ENCODE measurements at regions not wholly inside any gene's neighbourhood (a gene's known extent, or its start where the extent isn't known, plus 50 kb on each side); places are given as distances from the start of the nearest gene placed in this dataset.

DNA sequence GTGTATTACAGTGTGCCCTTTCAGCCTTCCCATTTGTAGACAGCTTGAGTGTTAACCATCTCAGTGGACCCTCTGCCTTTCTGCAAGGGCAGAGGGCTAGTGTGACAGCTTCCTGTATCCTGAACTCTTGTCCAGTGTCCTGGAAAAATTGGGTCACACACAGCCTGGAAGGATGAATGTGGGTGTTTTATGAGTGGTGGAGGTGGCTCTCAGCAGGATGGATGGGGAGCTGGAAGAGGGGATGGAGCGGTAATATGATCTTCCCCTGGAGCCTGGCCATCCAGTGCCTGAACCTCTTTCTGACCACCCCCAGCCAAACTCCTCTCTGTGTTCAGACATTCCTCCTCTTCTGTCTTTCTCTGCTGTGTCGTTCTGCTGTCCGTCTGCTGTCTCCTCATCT is 113.0 kb downstream of the KIF4B start:
- Mint-ChIP-seq H3K27ac (ENCODE audit: unreplicated experiment) (no peak overlapping the region), H3K27me3 (ENCODE audit: unreplicated experiment) (no peaks in the 10 kb centered on the region), H3K9me3 (ENCODE audit: unreplicated experiment) (no peaks in the 10 kb centered on the region), H3K4me1 (ENCODE audit: low read depth, unreplicated experiment) (no peaks in the 10 kb centered on the region), H3K36me3 (ENCODE audit: unreplicated experiment) (no peaks in the 10 kb centered on the region), H3K4me3 (ENCODE audit: unreplicated experiment) (no peak overlapping the region)
- TF ChIP-seq, protein P1, sequence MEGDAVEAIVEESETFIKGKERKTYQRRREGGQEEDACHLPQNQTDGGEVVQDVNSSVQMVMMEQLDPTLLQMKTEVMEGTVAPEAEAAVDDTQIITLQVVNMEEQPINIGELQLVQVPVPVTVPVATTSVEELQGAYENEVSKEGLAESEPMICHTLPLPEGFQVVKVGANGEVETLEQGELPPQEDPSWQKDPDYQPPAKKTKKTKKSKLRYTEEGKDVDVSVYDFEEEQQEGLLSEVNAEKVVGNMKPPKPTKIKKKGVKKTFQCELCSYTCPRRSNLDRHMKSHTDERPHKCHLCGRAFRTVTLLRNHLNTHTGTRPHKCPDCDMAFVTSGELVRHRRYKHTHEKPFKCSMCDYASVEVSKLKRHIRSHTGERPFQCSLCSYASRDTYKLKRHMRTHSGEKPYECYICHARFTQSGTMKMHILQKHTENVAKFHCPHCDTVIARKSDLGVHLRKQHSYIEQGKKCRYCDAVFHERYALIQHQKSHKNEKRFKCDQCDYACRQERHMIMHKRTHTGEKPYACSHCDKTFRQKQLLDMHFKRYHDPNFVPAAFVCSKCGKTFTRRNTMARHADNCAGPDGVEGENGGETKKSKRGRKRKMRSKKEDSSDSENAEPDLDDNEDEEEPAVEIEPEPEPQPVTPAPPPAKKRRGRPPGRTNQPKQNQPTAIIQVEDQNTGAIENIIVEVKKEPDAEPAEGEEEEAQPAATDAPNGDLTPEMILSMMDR (IDR thresholded peaks at IDR 0.05; ENCODE audit: partially characterized antibody, unreplicated experiment): no peak
- DNase-seq: no peak

GRCh38 chr5:155127552-155127951 is 114.0 kb downstream of the KIF4B start:
- no peaks in the 10 kb centered on the region for H3K4me1 Mint-ChIP-seq (ENCODE audit: low read depth, unreplicated experiment)
- TF ChIP-seq, protein P1 (IDR thresholded peaks at IDR 0.05; ENCODE audit: partially characterized antibody, unreplicated experiment): no peak
- no peak for DNase-seq
- no peak overlapping the region for H3K27ac Mint-ChIP-seq (ENCODE audit: unreplicated experiment)
- H3K36me3 Mint-ChIP-seq (ENCODE audit: unreplicated experiment): no peaks in the 10 kb centered on the region
- H3K4me3 Mint-ChIP-seq (ENCODE audit: unreplicated experiment): no peak overlapping the region
- H3K9me3 Mint-ChIP-seq (ENCODE audit: unreplicated experiment): peaks cover 2% of the 10 kb centered on the region
- H3K27me3 Mint-ChIP-seq (ENCODE audit: unreplicated experiment): no peaks in the 10 kb centered on the region

- DNase-seq: no peak
- H3K4me1 Mint-ChIP-seq (ENCODE audit: low read depth, unreplicated experiment): no peaks in the 10 kb centered on the region
- no peaks in the 10 kb centered on the region for H3K27me3 Mint-ChIP-seq (ENCODE audit: unreplicated experiment)
- H3K36me3 Mint-ChIP-seq (ENCODE audit: unreplicated experiment): no peaks in the 10 kb centered on the region
- no peak overlapping the region for H3K27ac Mint-ChIP-seq (ENCODE audit: unreplicated experiment)
- H3K9me3 Mint-ChIP-seq (ENCODE audit: unreplicated experiment): peaks cover 2% of the 10 kb centered on the region
- TF ChIP-seq, protein P1 (IDR thresholded peaks at IDR 0.05; ENCODE audit: partially characterized antibody, unreplicated experiment): no peak
- no peak overlapping the region for H3K4me3 Mint-ChIP-seq (ENCODE audit: unreplicated experiment)
Measured at GRCh38 chr5:155128786-155129512, 115.4 kb downstream of the KIF4B start.

- no peaks in the 10 kb centered on the region for H3K27me3 Mint-ChIP-seq (ENCODE audit: unreplicated experiment)
- no peak overlapping the region for H3K27ac Mint-ChIP-seq (ENCODE audit: unreplicated experiment)
- no peaks in the 10 kb centered on the region for H3K36me3 Mint-ChIP-seq (ENCODE audit: unreplicated experiment)
- DNase-seq: no peak
- H3K9me3 Mint-ChIP-seq (ENCODE audit: unreplicated experiment): peaks cover 2% of the 10 kb centered on the region
- no peaks in the 10 kb centered on the region for H3K4me1 Mint-ChIP-seq (ENCODE audit: low read depth, unreplicated experiment)
- H3K4me3 Mint-ChIP-seq (ENCODE audit: unreplicated experiment): no peak overlapping the region
- TF ChIP-seq, protein P1 (IDR thresholded peaks at IDR 0.05; ENCODE audit: partially characterized antibody, unreplicated experiment): no peak
Measured at GRCh38 chr5:155129513-155129880, 115.9 kb downstream of the KIF4B start.

GRCh38 chr5:155134130-155134529 is 120.6 kb downstream of the KIF4B start:
- Mint-ChIP-seq H3K4me3 (ENCODE audit: unreplicated experiment) (no peak overlapping the region), H3K4me1 (ENCODE audit: low read depth, unreplicated experiment) (no peaks in the 10 kb centered on the region), H3K36me3 (ENCODE audit: unreplicated experiment) (no peaks in the 10 kb centered on the region), H3K27ac (ENCODE audit: unreplicated experiment) (no peak overlapping the region), H3K27me3 (ENCODE audit: unreplicated experiment) (no peaks in the 10 kb centered on the region), H3K9me3 (ENCODE audit: unreplicated experiment) (peaks cover 2% of the 10 kb centered on the region)
- TF ChIP-seq, protein P1 (IDR thresholded peaks at IDR 0.05; ENCODE audit: partially characterized antibody, unreplicated experiment): no peak
- DNase-seq: no peak
